ENCODE measurements at regions not wholly inside any gene's neighbourhood (a gene's known extent, or its start where the extent isn't known, plus 50 kb on each side); places are given as distances from the start of the nearest gene placed in this dataset.

DNA sequence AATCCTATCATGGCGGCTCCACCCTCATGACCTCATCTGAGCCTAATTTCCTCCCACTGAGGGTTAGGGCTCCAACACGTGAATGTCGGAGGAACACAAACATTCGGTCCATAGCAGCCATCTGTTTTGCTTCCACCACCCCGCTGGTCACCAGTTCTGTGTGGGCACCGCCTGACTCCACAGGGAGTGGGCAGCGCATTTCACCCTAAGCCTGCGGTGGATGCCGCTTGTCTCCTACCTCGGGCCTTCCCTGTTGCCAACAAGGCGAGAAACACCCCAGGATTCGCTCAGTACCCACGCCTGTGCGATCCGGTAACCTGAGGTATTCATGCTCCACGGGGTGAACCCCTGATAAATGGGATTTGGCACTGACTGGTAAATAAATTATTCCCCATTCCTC is 95.2 kb upstream of the PPP2R5C start:
- DNase-seq (ENCODE audit: low read depth, low spot score) (no peak), ATAC-seq (no peak)
- ChIA-PET CTCF (no interaction called here), POLR2A (no interaction called here)
- Histone ChIP-seq H3K27ac (ENCODE audit: low read length) (no peak overlapping the region), H3K36me3 (ENCODE audit: control insufficient read depth, insufficient read depth, low read length) (no peaks in the 10 kb centered on the region), H3K27me3 (ENCODE audit: control insufficient read depth, insufficient read depth, low read length) (peaks cover 2% of the 10 kb centered on the region; the same call in 1 of the 2 replicates), H3K4me3 (ENCODE audit: low read depth in 2 of 2, low read length in 2 of 2) (no peak overlapping the region), H3K9me3 (ENCODE audit: control insufficient read depth, insufficient read depth, low read depth, low read length) (no peaks in the 10 kb centered on the region), H3K4me1 (ENCODE audit: control insufficient read depth, insufficient read depth, low read length) (0 out of 2 replicates have a peak, but pooled peaks cover 2% of the 10 kb centered on the region)
- TF ChIP-seq, protein P1, sequence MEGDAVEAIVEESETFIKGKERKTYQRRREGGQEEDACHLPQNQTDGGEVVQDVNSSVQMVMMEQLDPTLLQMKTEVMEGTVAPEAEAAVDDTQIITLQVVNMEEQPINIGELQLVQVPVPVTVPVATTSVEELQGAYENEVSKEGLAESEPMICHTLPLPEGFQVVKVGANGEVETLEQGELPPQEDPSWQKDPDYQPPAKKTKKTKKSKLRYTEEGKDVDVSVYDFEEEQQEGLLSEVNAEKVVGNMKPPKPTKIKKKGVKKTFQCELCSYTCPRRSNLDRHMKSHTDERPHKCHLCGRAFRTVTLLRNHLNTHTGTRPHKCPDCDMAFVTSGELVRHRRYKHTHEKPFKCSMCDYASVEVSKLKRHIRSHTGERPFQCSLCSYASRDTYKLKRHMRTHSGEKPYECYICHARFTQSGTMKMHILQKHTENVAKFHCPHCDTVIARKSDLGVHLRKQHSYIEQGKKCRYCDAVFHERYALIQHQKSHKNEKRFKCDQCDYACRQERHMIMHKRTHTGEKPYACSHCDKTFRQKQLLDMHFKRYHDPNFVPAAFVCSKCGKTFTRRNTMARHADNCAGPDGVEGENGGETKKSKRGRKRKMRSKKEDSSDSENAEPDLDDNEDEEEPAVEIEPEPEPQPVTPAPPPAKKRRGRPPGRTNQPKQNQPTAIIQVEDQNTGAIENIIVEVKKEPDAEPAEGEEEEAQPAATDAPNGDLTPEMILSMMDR (IDR thresholded peaks at IDR 0.05): no peak
- TF ChIP-seq TCF7L2 (IDR thresholded peaks at IDR 0.05; ENCODE audit: low read depth, low read length) (no peak), SIN3A (IDR thresholded peaks at IDR 0.05; ENCODE audit: borderline replicate concordance, insufficient read depth, low read depth, low read length) (no peak), POLR2AphosphoS5 (IDR thresholded peaks at IDR 0.05; ENCODE audit: low read depth, low read length) (no peak)
- TF ChIP-seq, protein P2, sequence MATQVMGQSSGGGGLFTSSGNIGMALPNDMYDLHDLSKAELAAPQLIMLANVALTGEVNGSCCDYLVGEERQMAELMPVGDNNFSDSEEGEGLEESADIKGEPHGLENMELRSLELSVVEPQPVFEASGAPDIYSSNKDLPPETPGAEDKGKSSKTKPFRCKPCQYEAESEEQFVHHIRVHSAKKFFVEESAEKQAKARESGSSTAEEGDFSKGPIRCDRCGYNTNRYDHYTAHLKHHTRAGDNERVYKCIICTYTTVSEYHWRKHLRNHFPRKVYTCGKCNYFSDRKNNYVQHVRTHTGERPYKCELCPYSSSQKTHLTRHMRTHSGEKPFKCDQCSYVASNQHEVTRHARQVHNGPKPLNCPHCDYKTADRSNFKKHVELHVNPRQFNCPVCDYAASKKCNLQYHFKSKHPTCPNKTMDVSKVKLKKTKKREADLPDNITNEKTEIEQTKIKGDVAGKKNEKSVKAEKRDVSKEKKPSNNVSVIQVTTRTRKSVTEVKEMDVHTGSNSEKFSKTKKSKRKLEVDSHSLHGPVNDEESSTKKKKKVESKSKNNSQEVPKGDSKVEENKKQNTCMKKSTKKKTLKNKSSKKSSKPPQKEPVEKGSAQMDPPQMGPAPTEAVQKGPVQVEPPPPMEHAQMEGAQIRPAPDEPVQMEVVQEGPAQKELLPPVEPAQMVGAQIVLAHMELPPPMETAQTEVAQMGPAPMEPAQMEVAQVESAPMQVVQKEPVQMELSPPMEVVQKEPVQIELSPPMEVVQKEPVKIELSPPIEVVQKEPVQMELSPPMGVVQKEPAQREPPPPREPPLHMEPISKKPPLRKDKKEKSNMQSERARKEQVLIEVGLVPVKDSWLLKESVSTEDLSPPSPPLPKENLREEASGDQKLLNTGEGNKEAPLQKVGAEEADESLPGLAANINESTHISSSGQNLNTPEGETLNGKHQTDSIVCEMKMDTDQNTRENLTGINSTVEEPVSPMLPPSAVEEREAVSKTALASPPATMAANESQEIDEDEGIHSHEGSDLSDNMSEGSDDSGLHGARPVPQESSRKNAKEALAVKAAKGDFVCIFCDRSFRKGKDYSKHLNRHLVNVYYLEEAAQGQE (IDR thresholded peaks at IDR 0.05; ENCODE audit: insufficient read depth in 1 of 2, low read depth in 2 of 2, low read length in 1 of 2): no peak
- in situ Hi-C loops (cut with HindIII; ENCODE audit: low pct_unique_long_range_greater_than_20kb, low sequenced_read_pairs) (no loop called here), intact Hi-C loops (cut with micrococcal nuclease; ENCODE audit: unreplicated experiment) (no loop called here)
- no TSS peak for BruUV-seq (replicated peaks)

DNA sequence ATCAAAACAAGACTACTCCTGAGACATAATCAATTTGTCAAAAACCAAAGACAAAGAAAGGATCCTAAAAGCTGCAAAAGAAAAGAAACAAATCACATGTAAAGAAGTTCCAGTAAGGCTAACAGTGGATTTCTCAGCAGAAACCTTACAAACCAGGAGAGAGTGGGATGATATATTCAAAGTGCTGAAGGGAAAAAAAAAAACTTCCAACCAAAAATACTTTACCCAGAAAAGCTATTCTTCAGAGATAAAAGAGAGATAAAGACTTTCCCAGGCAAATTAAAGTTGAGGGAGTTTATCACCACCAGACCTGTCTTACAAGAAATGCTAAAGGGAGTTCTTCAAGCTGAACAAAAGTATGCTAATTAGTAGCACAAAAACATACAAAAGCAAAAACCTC is 91.9 kb upstream of the PPP2R5C start:
- POLR2A ChIA-PET: no interaction called here
- intact Hi-C loops (cut with micrococcal nuclease; ENCODE audit: unreplicated experiment): no loop called here

More for the DNA sequence above, 91.9 kb upstream of the PPP2R5C start:
- BruUV-seq (replicated peaks): no TSS peak
- in situ Hi-C loops (cut with HindIII; ENCODE audit: low pct_unique_long_range_greater_than_20kb, low sequenced_read_pairs): no loop called here
- Histone ChIP-seq H3K4me1 (ENCODE audit: control insufficient read depth, insufficient read depth, low read length) (0 out of 2 replicates have a peak, but pooled peaks cover 2% of the 10 kb centered on the region), H3K36me3 (ENCODE audit: control insufficient read depth, insufficient read depth, low read length) (no peaks in the 10 kb centered on the region), H3K9me3 (ENCODE audit: control insufficient read depth, insufficient read depth, low read depth, low read length) (no peaks in the 10 kb centered on the region), H3K4me3 (ENCODE audit: low read depth in 2 of 2, low read length in 2 of 2) (no peak overlapping the region), H3K27ac (ENCODE audit: low read length) (no peak overlapping the region), H3K27me3 (ENCODE audit: control insufficient read depth, insufficient read depth, low read length) (no peaks in the 10 kb centered on the region)
- DNase-seq (ENCODE audit: low read depth, low spot score) (no peak), ATAC-seq (no peak)
- TF ChIP-seq, protein P2 (IDR thresholded peaks at IDR 0.05; ENCODE audit: insufficient read depth in 1 of 2, low read depth in 2 of 2, low read length in 1 of 2): no peak
- TF ChIP-seq, protein P1 (IDR thresholded peaks at IDR 0.05): no peak
- TF ChIP-seq SIN3A (IDR thresholded peaks at IDR 0.05; ENCODE audit: borderline replicate concordance, insufficient read depth, low read depth, low read length) (no peak), TCF7L2 (IDR thresholded peaks at IDR 0.05; ENCODE audit: low read depth, low read length) (no peak), POLR2AphosphoS5 (IDR thresholded peaks at IDR 0.05; ENCODE audit: low read depth, low read length) (no peak)
- CTCF ChIA-PET: no interaction called here
